H9 (cell line): ENCODE measurements at regions not wholly inside any gene's neighbourhood (a gene's known extent, or its start where the extent isn't known, plus 50 kb on each side); places are given as distances from the start of the nearest gene placed in this dataset.
A peak's percentile ranks its signal among the peaks of the same experiment; 100 is the strongest.

ENCODE experiments used
- DNase-seq: peaks from one replicate; pipeline ENCODE4 v3.0.0-alpha.2; 2017
- H2AFZ ChIP-seq: one replicate; pipeline ENCODE4 v1.6.1; 2013; ENCODE audit warnings: mild to moderate bottlenecking, low read length, control low read depth, moderate library complexity
- H2AK5ac ChIP-seq: 2 replicates; pipeline ENCODE4 v1.6.1; 2013; ENCODE audit warnings: low read length, control low read depth, mixed read lengths; ENCODE audit not compliant: insufficient read length
- H2BK120ac ChIP-seq: one replicate; pipeline ENCODE4 v1.6.1; 2013; ENCODE audit warnings: low read depth, mild to moderate bottlenecking, low read length, control low read depth, inconsistent platforms; ENCODE audit not compliant: poor library complexity, severe bottlenecking
- H2BK12ac ChIP-seq: 2 replicates; pipeline ENCODE4 v1.6.1; 2013; ENCODE audit warnings: low read length, control low read depth, mixed read lengths, low read depth; ENCODE audit not compliant: insufficient read length
- H2BK15ac ChIP-seq: 2 replicates; pipeline ENCODE4 v1.6.1; 2013; ENCODE audit warnings: low read depth, low read length, control low read depth
- H2BK20ac ChIP-seq: one replicate; pipeline ENCODE4 v1.6.1; 2013; ENCODE audit warnings: low read depth, mild to moderate bottlenecking, low read length, control low read depth, inconsistent platforms; ENCODE audit not compliant: poor library complexity, severe bottlenecking
- H2BK5ac ChIP-seq: 2 replicates; pipeline ENCODE4 v1.6.1; 2013; ENCODE audit warnings: low read length, control low read depth, mixed read lengths; ENCODE audit not compliant: insufficient read length
- H3K14ac ChIP-seq: 2 replicates; pipeline ENCODE4 v1.6.1; 2013; ENCODE audit warnings: low read length, control low read depth; ENCODE audit not compliant: insufficient read depth
- H3K18ac ChIP-seq: 2 replicates; pipeline ENCODE4 v1.6.1; 2013; ENCODE audit warnings: low read depth, mild to moderate bottlenecking, mixed read lengths, low read length, control low read depth; ENCODE audit not compliant: insufficient read length
- H3K23ac ChIP-seq: 2 replicates; pipeline ENCODE4 v1.6.1; 2013; ENCODE audit warnings: low read length, control low read depth, mixed read lengths, low read depth; ENCODE audit not compliant: insufficient read length
- H3K23me2 ChIP-seq: 2 replicates; pipeline ENCODE4 v1.6.1; 2013; ENCODE audit warnings: low read depth, mild to moderate bottlenecking, mixed read lengths, low read length, control low read depth; ENCODE audit not compliant: insufficient read length, poor library complexity, severe bottlenecking
- H3K27ac ChIP-seq: 2 replicates; pipeline ENCODE4 v1.5.1; 2013; ENCODE audit warnings: low read length, control low read depth, mixed read lengths, low read depth; ENCODE audit not compliant: insufficient read length
- H3K27me3 ChIP-seq: 2 replicates; pipeline ENCODE4 v1.6.1; 2013; ENCODE audit warnings: low read length, control low read depth, inconsistent platforms; ENCODE audit not compliant: insufficient read depth
- H3K4ac ChIP-seq: 2 replicates; pipeline ENCODE4 v1.6.1; 2013; ENCODE audit warnings: low read depth, mild to moderate bottlenecking, control low read depth, inconsistent platforms, low read length, moderate library complexity
- H3K4me1 ChIP-seq: 2 replicates; pipeline ENCODE4 v1.6.1; 2013; ENCODE audit warnings: low read length, control low read depth, inconsistent platforms; ENCODE audit not compliant: insufficient read depth
- H3K4me2 ChIP-seq: 2 replicates; pipeline ENCODE4 v1.6.1; 2013; ENCODE audit warnings: low read length, control low read depth, mixed read lengths; ENCODE audit not compliant: insufficient read length, insufficient read depth
- H3K56ac ChIP-seq: 2 replicates; pipeline ENCODE4 v1.6.1; 2013; ENCODE audit warnings: low read depth, mild to moderate bottlenecking, mixed read lengths, low read length, control low read depth; ENCODE audit not compliant: insufficient read length
- H3K79me1 ChIP-seq: 2 replicates; pipeline ENCODE4 v1.6.1; 2013; ENCODE audit warnings: low read depth, mild to moderate bottlenecking, moderate library complexity, low read length, control low read depth, inconsistent platforms; ENCODE audit not compliant: insufficient read depth, poor library complexity, severe bottlenecking
- H3K79me2 ChIP-seq: 2 replicates; pipeline ENCODE4 v1.6.1; 2013; ENCODE audit warnings: low read length, control low read depth, inconsistent platforms; ENCODE audit not compliant: insufficient read depth
- H3K9ac ChIP-seq: 2 replicates; pipeline ENCODE4 v1.6.1; 2013; ENCODE audit warnings: low read length, control low read depth, mixed read lengths; ENCODE audit not compliant: insufficient read length; ENCODE audit errors: extremely low read depth
- H3K9me3 ChIP-seq: one replicate; pipeline ENCODE4 v1.6.1; 2013; ENCODE audit warnings: low read depth, low read length, inconsistent platforms; ENCODE audit not compliant: control insufficient read depth
- H3T11ph ChIP-seq: one replicate; pipeline ENCODE4 v1.6.1; 2013; ENCODE audit warnings: mild to moderate bottlenecking, low read length, control low read depth, inconsistent platforms
- H4K20me1 ChIP-seq: one replicate; pipeline ENCODE4 v1.6.1; 2013; ENCODE audit not compliant: control insufficient read depth, insufficient read length, insufficient read depth
- H4K5ac ChIP-seq: 2 replicates; pipeline ENCODE4 v1.6.1; 2013; ENCODE audit warnings: low read depth, mild to moderate bottlenecking, mixed read lengths, low read length, control low read depth; ENCODE audit not compliant: insufficient read length
- H4K8ac ChIP-seq: replicated peaks from 2 replicates; pipeline ENCODE4 v1.6.1; 2013; ENCODE audit warnings: low read length, control low read depth, mixed read lengths, low read depth; ENCODE audit not compliant: insufficient read length
- H4K91ac ChIP-seq: 2 replicates; pipeline ENCODE4 v1.6.1; 2013; ENCODE audit warnings: low read depth, mild to moderate bottlenecking, moderate library complexity, mixed read lengths, low read length, control low read depth; ENCODE audit not compliant: insufficient read length
- H3K27ac Mint-ChIP-seq, 3 experiments: 2 replicates in 2 of 3; 3 replicates in 1 of 3; pipeline ENCODE4 v1.8.0; 2020 to 2021; ENCODE audit warnings: mixed read lengths in 3 of 3, mild to moderate bottlenecking in 1 of 3, moderate library complexity in 1 of 3
- H3K27me3 Mint-ChIP-seq: 2 replicates; pipeline ENCODE4 v1.8.0; 2021; ENCODE audit warnings: low read depth, mild to moderate bottlenecking, moderate library complexity, mixed read lengths
- H3K36me3 Mint-ChIP-seq, 3 experiments: 2 replicates in 2 of 3; 3 replicates in 1 of 3; pipeline ENCODE4 v1.8.0; 2020 to 2021; ENCODE audit warnings: low read depth in 3 of 3, mixed read lengths in 3 of 3; ENCODE audit not compliant: insufficient read depth in 1 of 3
- H3K4me1 Mint-ChIP-seq, 2 experiments: 2 replicates each; pipeline ENCODE4 v1.8.0; 2020; ENCODE audit warnings: mixed read lengths in 2 of 2
- H3K4me3 Mint-ChIP-seq, 2 experiments: 2 replicates in 1 of 2; 3 replicates in 1 of 2; pipeline ENCODE4 v1.8.0; 2020 to 2021; ENCODE audit warnings: mild to moderate bottlenecking in 2 of 2, mixed read lengths in 2 of 2, moderate library complexity in 1 of 2
- H3K9me3 Mint-ChIP-seq, 2 experiments: 2 replicates in 1 of 2; 3 replicates in 1 of 2; pipeline ENCODE4 v1.8.0; 2020; ENCODE audit warnings: mild to moderate bottlenecking in 2 of 2, mixed read lengths in 2 of 2, moderate library complexity in 1 of 2
- CTCF ChIP-seq: fragments of 200-600 bp; sonication (generic); conservative IDR thresholded peaks from 3 replicates; pipeline ENCODE4 v1.8.0; 2021; ENCODE audit warnings: antibody characterized with exemption, mild to moderate bottlenecking
- WGBS: extraction: QIAGEN DNeasy Blood & Tissue Kit; methylation state at CpG from one replicate; pipeline ENCODE4 v1.1.7; 2013; ENCODE audit warnings: missing lambda C conversion rate, low lambda C conversion rate, mixed read lengths; ENCODE audit not compliant: insufficient read length; ENCODE audit errors: extremely low coverage; 5-methylcytosine and 5-hydroxymethylcytosine counted together

GRCh38 chr1:29635501-29636263, 399.4 kb downstream of the PTPRU start:
- Mint-ChIP-seq H3K9me3 (no peaks in the 10 kb centered on the region), H3K27me3 (no peaks in the 10 kb centered on the region; the same call in 1 of the 2 replicates), H3K27ac (peak overlapping the region in 2 of 3 experiments; percentile 53 to 81; a peak in 4 of 7 replicates), H3K4me3 (no peak overlapping the region), H3K4me1 (peaks cover 8 to 17% of the 10 kb centered on the region in 2 experiments), H3K36me3 (no peaks in the 10 kb centered on the region)
- no peak overlapping the region for H3K27ac ChIP-seq
- no peak overlapping the region for H3K4me2 ChIP-seq
- H3K4ac ChIP-seq: no peak overlapping the region
- no peak overlapping the region for H3K14ac ChIP-seq
- WGBS: no CpG with 5 or more reads among the region's 10 CpGs
- H3K9me3 ChIP-seq: no peaks in the 10 kb centered on the region
- no peaks in the 10 kb centered on the region for H3K79me2 ChIP-seq
- peak; percentile 15 for DNase-seq
- no peak overlapping the region for H4K91ac ChIP-seq
- no peak overlapping the region for H2BK5ac ChIP-seq
- no peaks in the 10 kb centered on the region for H3K79me1 ChIP-seq
- H3K18ac ChIP-seq: no peak overlapping the region
- H2BK20ac ChIP-seq: no peak overlapping the region
- no peaks in the 10 kb centered on the region for H3K23me2 ChIP-seq
- no peak overlapping the region for H4K5ac ChIP-seq
- no peak overlapping the region for H2AK5ac ChIP-seq
- H2BK12ac ChIP-seq: no peak overlapping the region
- no peak overlapping the region for H2BK120ac ChIP-seq
- H3K9ac ChIP-seq: no peak overlapping the region
- no peak for TF ChIP-seq CTCF
- H4K8ac ChIP-seq: no peak overlapping the region
- H3K4me1 ChIP-seq: no peaks in the 10 kb centered on the region
- H3K23ac ChIP-seq: no peak overlapping the region
- H4K20me1 ChIP-seq: no peaks in the 10 kb centered on the region
- no peak overlapping the region for H2BK15ac ChIP-seq
- H3K27me3 ChIP-seq: no peaks in the 10 kb centered on the region
- no peak overlapping the region for H3T11ph ChIP-seq
- H2AFZ ChIP-seq: no peak overlapping the region
- no peak overlapping the region for H3K56ac ChIP-seq
